PC-3 (cell line): ENCODE measurements at regions not wholly inside any gene's neighbourhood (a gene's known extent, or its start where the extent isn't known, plus 50 kb on each side); places are given as distances from the start of the nearest gene placed in this dataset.
"Not testable (repeated sequence)": the region's sequence is repeated elsewhere in the genome, so short reads cannot be mapped to it uniquely, and the experiment has no call there.

Experiments used
- CTCF ChIP-seq: fragments of 300-600 bp; sonication (generic); conservative IDR thresholded peaks from 2 replicates; pipeline ENCODE4 v1.5.1; 2017; ENCODE audit warnings: antibody characterized with exemption, low read depth, mild to moderate bottlenecking, low read length
- EZH2 ChIP-seq: fragments of 300-600 bp; sonication (generic); IDR thresholded peaks from one replicate; pipeline ENCODE4 v1.6.1; 2017; ENCODE audit warnings: antibody characterized with exemption, mild to moderate bottlenecking, low read length; ENCODE audit not compliant: unreplicated experiment
- EZH2phosphoT487 ChIP-seq: fragments of 300-600 bp; sonication (generic); IDR thresholded peaks from 2 replicates; pipeline ENCODE4 v1.6.1; 2018; ENCODE audit warnings: mild to moderate bottlenecking, antibody characterized with exemption, low read length, borderline replicate concordance

- TF ChIP-seq CTCF = peak; percentile 53; the same call in 1 of the 2 replicates
- TF ChIP-seq EZH2, EZH2phosphoT487: not testable (repeated sequence)
Measured at GRCh38 chr1:157196670-157197456, 58.7 kb upstream of the ETV3 start.
